BE2C (cell line): ENCODE measurements at regions not wholly inside any gene's neighbourhood (a gene's known extent, or its start where the extent isn't known, plus 50 kb on each side); places are given as distances from the start of the nearest gene placed in this dataset.

Experiments used
- DNase-seq: peaks from one replicate; pipeline ENCODE4 v3.0.0-alpha.2; 2020
- H3K27me3 ChIP-seq: fragments of 250-450 bp; sonication (Bioruptor Pico); 2 replicates; pipeline ENCODE4 v1.5.1; 2020; ENCODE audit warnings: mild to moderate bottlenecking
- H3K36me3 ChIP-seq: fragments of 250-450 bp; sonication (Bioruptor Pico); 2 replicates; pipeline ENCODE4 v1.5.1; 2020; ENCODE audit warnings: mild to moderate bottlenecking
- H3K4me1 ChIP-seq: fragments of 250-450 bp; sonication (Bioruptor Pico); 2 replicates; pipeline ENCODE4 v1.5.1; 2020
- H3K4me3 ChIP-seq: 2 replicates; pipeline ENCODE4 v1.5.1; 2011; ENCODE audit warnings: low read depth, low read length
- H3K9me3 ChIP-seq: fragments of 250-450 bp; sonication (Bioruptor Pico); 2 replicates; pipeline ENCODE4 v1.5.1; 2020
- CTCF ChIP-seq: IDR thresholded peaks from 2 replicates; pipeline ENCODE4 v1.5.1; 2012; ENCODE audit warnings: mild to moderate bottlenecking, low read depth, low read length

GRCh38 chr13:89827552-89827951, 1519.9 kb upstream of the MIR17HG start:
- no peak for DNase-seq
- H3K36me3 ChIP-seq: no peaks in the 10 kb centered on the region
- H3K4me1 ChIP-seq: no peaks in the 10 kb centered on the region
- H3K27me3 ChIP-seq: no peaks in the 10 kb centered on the region
- no peak for TF ChIP-seq CTCF
- no peaks in the 10 kb centered on the region for H3K9me3 ChIP-seq
- no peak overlapping the region for H3K4me3 ChIP-seq

GRCh38 chr13:89828506-89828905, 1519.0 kb upstream of the MIR17HG start:
- no peaks in the 10 kb centered on the region for H3K9me3 ChIP-seq
- H3K4me3 ChIP-seq: no peak overlapping the region
- H3K4me1 ChIP-seq: no peaks in the 10 kb centered on the region; the same call in 1 of the 2 replicates
- no peak for TF ChIP-seq CTCF
- no peak for DNase-seq
- no peaks in the 10 kb centered on the region for H3K27me3 ChIP-seq
- no peaks in the 10 kb centered on the region for H3K36me3 ChIP-seq

DNA sequence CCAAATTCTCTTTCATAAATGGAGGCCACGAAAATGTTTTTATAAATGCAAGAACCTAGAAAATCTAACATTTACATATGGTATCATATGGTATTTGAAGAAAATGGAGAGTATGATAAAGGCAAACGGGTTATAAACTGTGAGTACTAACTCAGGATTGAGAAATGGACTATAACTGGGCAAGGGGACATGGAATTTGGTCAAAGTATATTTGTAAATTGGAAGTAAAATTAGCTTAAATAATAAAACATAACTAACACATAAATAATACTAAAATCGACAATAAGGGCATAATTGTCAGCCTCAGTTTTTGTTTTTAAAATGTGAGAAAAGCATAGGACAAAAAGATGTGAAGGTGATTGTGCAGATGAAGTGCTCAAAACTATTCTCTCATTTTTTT, 1516.3 kb upstream of the MIR17HG start:
- Histone ChIP-seq H3K27me3 (no peaks in the 10 kb centered on the region), H3K4me1 (no peaks in the 10 kb centered on the region; the same call in 1 of the 2 replicates), H3K4me3 (no peak overlapping the region), H3K9me3 (no peaks in the 10 kb centered on the region), H3K36me3 (no peaks in the 10 kb centered on the region)
- no peak for TF ChIP-seq CTCF
- no peak for DNase-seq

DNA sequence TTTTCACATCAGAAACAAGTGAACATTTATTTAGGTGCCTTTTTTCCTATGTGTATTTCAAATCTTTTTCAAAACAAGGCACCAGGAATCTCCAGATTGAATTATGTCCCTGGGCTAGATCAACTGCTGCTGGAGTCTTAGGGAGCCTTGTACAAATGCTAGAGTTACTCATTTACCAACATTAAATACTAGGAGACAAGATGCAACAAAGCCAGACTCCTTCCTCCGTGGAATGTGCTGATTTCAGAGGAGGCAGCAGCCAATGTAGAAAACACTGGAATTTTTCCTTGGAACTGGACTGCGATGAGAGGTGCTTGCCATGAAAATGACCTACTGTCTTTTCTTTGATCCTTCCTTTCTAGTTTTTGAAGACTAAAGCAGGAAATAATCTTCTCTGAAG, 1514.7 kb upstream of the MIR17HG start:
- Histone ChIP-seq H3K27me3 (no peaks in the 10 kb centered on the region), H3K4me3 (no peak overlapping the region), H3K9me3 (no peaks in the 10 kb centered on the region), H3K36me3 (no peaks in the 10 kb centered on the region), H3K4me1 (no peaks in the 10 kb centered on the region; the same call in 1 of the 2 replicates)
- no peak for DNase-seq
- TF ChIP-seq CTCF: no peak

DNA sequence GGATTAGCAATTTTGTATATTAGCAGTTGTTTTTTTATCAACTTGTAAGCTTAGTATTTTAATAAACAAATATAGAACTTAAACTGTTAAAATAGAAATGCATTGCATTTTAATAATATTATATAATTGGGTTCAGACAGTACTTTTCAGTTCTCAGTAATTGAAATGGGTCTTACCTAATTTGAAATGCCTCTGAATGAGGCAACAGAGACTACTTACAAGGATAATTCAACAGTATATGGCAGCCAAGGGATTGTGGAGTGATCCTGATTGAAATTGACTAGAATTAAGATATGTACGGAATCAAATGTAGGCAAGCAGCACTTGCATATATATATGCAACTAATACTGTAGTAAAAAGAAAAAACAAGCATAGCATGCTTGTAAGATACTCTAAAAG, 1503.9 kb upstream of the MIR17HG start:
- no peaks in the 10 kb centered on the region for H3K36me3 ChIP-seq

GRCh38 chr13:89845874-89846273, 1501.6 kb upstream of the MIR17HG start:
- Histone ChIP-seq H3K4me1 (no peaks in the 10 kb centered on the region), H3K27me3 (no peaks in the 10 kb centered on the region), H3K36me3 (no peaks in the 10 kb centered on the region), H3K4me3 (no peak overlapping the region), H3K9me3 (no peaks in the 10 kb centered on the region)
- no peak for TF ChIP-seq CTCF
- DNase-seq: no peak

More for the DNA sequence above, 1503.9 kb upstream of the MIR17HG start:
- Histone ChIP-seq H3K27me3 (no peaks in the 10 kb centered on the region), H3K4me3 (no peak overlapping the region), H3K9me3 (no peaks in the 10 kb centered on the region), H3K4me1 (no peaks in the 10 kb centered on the region)
- no peak for DNase-seq
- no peak for TF ChIP-seq CTCF
